NAMALWA (cell line): ENCODE measurements at regions not wholly inside any gene's neighbourhood (a gene's known extent, or its start where the extent isn't known, plus 50 kb on each side); places are given as distances from the start of the nearest gene placed in this dataset.
A peak's percentile ranks its signal among the peaks of the same experiment; 100 is the strongest.

ENCODE experiments used
- DNase-seq: peaks from one replicate; pipeline ENCODE4 v3.0.0-alpha.2; 2015; ENCODE audit warnings: low spot score

DNA sequence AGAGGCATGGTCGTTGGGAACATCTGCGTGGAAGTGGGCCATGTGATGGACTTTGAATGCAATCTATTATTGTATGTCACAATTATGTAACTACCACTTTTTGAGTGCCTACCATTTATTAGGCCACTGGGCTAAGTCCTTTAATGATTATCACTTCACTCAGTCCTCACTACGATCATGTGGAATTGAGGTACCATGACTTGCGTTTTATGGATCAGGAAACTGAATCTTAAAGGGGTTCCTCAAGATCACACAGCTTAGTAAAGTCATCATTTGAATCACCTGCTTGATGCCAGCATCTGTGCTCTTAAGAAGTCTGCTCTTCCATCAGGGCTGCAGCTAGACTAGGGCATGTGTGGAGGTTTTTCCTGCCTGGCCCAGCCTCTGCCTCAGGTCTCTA, 136.7 kb downstream of the DAD1 start:
- no peak for DNase-seq

DNA sequence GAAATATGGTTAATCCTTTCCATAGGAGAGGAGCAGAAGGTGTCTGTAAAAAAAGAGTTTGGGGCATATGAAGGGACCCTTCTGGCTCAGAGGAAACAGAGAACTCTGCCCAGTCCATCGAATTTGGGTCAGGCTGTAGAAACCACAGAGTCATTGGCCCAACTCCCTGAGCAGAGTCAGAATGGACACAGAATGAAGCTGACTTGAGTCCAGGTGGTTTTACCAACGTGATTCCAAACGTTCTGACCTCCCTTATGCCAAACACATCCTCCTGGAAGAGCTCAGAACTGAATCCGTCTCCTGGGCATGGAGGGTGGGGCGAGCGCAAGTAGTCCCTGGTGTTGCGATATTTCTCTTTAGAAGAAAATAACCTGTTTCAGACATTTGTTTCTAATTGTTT, 138.8 kb downstream of the DAD1 start:
- DNase-seq: no peak

DNA sequence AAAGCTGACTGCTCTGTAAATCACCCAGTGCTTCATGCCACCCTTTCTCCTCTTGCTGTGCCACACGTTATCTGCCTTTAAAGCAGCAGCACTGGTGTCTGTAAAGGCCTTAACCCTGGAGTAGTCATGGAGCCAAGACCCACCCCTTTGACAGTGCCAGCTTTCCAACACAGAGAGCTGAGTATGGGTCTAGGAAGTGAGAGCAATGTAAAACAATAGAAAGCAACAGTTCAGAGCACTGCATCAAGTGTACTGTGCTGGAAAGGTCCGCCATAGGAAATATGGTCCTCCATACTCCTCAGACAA, 139.5 kb downstream of the DAD1 start:
- no peak for DNase-seq

DNA sequence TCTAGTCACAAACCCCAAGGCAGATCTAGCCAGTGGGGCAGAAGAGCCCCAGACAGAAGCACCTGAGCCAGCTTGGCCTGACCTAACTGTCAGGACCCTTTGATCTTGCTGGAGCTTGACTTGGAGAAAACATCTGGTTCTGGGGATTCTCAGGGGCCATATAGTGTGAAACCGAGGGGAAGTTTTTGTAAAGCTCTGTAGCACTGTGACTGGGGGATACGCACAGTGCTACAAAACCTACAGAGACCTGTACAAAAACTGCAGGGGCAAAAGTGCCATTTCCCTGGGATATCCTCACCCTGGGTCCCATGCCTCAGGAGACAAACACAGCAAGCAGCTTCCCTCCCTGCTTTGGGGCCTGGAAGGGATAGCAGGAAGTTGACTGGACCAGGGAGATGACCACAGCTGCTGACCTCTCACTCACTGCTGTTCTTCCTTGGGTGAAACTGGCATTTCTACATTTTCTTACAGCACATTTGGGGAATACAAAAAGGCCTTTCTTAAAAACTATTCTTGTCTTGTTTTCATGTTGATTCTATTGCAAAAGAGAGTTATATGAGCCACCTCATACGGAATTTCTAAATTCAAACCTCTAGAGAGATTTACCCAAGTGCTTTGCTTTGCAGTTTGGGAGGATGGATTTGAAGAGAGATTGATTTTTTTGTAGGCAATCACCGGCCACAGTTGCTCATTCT, 140.0 kb downstream of the DAD1 start:
- DNase-seq: peak; percentile 16

DNA sequence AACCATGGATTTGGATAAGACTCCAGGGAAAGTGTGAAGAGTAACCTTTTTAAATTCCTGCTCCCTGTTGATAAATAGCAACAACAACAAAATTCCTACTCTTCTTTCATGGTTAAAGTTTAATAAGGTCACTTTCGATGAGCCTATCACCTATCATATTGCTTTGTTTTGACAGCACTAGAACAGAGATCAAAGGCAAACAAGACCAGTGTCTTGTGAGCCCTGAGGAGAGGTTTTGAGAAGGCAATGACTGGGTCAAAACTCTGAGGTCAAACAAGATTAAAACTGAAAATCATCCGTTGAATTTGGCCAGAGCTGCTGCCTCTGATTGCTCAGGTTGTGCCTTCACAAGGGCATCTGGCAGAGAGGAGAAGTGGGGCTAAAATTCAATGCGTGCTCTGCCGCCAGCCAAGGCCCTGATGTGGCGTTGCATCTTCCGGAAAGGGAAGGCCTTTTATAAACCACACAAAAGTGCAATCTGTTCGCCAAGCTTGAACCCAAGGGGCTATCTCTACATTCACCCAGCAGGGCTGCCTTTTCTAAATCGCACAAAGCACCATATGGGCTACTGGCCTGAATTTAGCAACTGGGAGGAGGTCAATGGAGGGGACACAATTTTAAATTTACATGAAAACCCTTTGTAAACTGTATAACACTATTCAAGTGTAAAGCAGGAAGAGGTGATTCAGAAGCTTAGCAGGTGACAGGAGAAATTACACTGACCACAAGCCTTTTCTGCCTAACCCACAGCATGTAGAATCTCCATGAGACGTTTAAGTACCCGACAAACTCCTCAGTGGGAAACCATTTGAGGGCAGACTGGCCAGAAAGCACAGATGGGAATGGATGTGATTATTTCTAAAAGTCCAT, 140.8 kb downstream of the DAD1 start:
- peak; percentile 28 for DNase-seq

DNA sequence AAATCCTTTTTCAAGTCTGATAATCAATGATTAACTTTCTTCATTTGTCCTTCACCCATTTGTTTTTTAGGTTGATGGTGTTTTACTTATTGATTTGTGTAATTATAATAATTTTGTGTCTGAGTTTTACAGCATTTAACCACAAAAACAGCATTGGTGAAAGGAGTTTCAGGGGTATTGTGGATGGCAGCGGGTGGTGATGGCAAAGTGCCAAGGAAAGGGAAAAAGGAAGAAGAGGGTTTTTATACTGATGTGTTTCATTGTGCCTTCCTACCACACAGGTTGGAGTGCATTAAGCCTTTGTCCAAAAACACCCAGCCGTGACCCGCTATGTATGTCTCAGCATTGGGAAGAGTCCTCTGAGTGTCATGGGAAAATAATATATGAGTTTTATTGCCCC, 150.3 kb downstream of the DAD1 start:
- no peak for DNase-seq

DNA sequence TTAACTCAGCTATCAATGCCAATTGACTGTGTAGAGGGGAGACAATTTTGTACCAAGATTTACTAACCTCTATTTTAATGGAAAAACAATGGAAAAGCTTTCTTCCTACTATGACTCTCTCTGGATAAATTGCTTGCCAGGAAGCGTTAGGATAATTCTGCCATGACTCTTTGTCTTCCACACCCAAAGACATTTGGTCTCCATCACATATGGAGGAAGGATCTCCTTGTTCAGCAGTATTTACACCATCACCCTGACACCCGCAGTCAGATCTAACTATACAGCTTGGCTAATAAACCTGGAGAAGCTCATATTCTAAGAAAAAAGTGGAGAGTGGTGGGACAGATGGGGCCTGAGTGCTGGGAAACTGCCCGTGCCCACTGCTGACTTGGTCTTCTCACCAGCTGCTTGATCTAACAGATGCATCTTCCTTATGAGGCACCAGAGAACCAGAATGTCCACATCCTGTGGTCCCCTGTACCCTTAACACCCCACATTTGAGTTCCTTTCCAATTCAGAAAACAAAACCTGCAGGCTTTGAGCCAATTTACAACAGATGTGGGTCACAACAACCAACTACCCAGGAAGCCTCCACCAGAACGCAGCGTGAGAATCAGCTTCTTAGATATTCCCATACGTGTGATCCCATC, 154.0 kb downstream of the DAD1 start:
- no peak for DNase-seq

DNA sequence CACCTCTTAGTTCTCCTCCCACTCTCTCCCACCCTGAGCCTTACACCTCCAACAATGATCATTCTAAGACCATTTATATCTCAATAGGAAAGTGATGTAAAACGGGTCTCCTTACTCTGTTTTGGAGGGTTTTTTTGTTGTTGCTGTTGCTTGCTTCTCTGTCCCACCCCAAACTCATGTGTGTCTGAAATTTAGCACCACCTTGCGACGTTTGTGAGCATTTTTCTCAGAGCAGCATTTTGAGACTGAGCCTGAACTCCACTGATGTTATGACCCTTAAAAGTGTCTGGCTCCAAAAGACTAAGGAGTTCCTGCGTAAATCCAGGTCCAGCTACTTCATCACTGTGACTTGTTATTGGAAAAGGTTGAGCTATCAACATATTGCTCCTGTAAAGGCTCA, 155.0 kb downstream of the DAD1 start:
- peak; percentile 51 for DNase-seq

DNA sequence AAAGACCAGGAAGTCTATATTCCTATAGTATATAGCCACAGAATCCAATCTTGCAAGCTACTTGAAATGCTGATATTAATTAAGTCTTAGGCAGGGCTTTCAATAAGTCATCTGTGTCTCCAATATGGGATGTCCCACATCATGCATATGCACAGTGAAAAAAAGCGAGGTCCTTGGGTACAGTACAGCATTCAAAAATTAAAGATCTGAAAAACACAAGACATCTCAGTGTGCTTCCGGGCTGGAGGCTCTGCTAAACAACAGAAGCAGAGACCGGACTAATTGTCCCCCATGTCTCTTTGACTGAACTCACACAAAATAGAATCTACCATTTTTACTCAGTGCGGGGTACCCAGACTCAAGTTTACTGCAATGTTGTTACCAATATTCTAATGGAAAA, 156.0 kb downstream of the DAD1 start:
- DNase-seq: peak; percentile 65

DNA sequence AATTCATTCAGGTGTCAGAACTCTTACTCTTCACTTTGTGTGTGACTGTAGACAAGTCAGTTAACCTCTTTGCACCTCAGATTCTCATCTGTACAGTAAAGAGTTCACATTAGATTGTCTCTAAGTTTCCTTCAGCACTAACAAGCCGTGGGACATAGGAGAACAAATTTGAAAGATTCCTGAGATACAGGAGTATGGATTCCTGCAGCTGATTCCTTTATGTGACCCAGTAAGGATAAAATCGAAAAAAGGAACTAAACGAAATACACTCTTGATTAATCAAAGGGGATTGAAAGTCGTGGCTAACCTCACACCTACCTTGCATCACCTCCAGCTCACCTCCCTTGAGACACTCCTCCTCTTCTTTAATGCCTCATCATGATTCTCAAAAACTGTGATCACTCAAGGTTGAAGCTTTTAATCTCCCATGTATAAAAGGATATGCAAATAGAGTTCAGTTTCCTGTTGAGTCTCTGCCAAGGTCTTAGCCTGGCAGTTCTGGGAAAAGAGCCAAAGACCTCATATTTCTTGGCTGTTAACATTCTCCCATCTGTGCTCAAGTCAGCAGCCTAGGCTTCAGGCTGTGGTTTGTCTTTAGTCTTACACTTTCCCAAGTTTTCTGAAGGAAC, 156.6 kb downstream of the DAD1 start:
- peak; percentile 87 for DNase-seq

DNA sequence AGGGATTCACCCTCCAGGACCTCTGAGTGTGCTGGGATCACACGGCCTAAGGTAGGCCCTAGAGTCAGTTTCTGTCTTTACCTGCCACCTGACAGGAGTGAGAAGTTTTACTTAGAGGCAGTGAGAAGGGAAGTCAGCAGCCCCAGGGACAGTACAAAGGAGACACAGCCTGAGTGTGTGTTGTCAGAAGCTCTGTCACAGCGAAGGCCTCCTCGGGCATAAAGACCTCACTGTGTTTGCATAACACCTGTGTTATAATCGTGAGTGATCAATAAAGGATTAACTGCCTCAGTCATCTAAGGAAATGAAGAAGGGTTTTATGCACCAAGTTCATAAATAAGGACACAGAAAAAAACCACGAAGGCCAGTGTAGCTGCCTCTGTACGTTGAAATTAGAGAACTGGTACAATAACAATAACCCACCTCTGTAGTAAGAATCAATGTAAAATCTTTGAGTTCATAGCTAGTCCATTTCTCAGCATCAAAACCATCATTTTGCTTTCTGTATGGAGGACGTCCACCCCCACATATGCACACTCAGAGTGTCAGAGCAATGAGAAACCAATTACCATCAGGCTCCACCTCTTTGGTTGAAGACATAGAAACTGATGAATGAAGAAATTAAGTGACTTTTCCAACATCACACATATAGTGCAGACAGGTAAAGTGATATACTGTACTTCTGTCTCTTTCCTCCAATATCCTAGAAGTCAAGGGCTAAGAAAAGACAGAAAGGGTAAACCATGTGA, 159.3 kb downstream of the DAD1 start:
- no peak for DNase-seq

DNA sequence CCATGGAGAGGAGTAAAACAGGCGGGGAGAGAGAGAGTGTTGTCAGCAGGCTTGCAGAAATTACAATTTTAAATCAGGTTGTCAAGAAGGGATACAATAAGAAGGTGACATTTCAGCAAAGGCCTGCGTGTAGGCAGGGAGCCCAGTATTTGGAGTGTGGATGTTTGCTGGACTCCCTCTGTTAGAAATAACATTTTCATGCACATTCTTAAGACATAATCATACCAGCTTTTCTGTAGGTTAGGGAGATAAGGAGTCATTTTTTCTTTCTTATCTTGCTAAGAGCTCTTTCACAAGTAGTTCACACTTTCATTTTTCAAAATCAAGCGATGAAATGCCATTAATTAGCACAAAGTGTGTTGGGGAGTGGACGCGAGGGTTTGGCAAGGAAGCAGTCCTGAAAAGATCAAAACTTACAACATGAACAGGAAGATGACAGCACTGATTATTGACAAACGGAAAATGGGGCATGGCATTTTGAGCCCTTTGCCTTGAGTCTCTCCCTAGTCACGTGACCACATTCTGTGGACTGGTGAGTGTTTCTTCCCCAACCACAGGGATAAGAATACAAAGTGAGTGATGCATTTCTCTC, 160.2 kb downstream of the DAD1 start:
- DNase-seq: no peak

DNA sequence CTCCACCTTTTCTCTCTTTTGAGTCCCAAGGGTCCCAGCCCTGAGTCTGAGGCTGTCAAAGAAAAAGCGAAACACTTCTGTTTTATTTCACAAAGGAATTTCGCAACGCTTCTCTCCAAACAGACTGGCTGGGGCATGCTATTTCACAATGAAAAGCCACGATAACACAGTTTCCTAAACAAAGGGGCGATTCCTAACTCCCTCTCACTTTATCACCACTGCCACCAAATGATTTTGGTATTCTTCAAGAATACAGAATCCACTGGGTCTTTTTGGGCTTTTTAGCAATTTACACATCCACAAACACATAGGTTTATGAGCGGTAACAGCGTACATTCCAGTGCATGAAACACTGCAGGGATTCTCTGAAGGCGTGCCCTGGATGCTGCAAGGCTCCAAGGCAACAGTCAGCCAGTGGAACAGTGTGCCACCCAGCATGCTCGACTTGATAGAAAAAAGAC, 161.2 kb downstream of the DAD1 start:
- no peak for DNase-seq

DNA sequence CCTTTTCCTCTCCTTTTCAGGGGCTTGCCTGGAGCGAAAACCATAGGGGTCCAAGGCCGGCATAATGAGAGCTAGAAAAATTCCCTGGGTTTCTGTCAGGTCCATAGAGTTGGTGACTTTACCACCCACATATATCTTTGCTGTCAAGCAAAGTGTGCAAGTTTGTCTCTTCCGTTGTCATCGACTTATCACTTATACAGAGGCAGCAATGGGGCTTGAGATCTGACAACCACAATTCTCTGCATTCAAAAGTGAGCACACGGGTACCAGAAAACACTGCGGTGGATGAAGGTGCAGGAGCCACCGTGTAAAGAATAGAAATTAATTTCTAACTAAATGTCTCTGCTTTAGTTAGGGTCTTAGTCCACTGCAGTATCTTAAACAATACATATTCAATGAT, 162.3 kb downstream of the DAD1 start:
- DNase-seq: no peak

DNA sequence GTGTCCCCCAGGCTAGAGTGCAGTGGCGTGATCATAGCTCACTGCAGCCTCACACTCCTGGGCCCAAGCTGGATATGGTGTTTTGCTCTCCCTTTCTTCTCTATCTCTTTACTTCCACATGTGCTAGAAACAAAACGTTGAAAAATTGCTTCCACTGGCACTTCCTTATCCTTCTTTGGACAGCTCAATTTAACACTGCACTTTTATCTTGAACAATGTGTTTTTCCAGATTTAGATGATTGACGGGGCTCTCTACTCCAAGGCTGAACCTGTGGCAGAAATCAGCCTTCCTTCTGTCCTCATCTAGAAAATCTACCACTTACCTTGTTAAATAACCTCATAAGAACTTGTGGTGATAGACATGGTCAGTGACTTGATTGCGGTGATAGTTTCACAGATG, 165.1 kb downstream of the DAD1 start:
- DNase-seq: no peak

DNA sequence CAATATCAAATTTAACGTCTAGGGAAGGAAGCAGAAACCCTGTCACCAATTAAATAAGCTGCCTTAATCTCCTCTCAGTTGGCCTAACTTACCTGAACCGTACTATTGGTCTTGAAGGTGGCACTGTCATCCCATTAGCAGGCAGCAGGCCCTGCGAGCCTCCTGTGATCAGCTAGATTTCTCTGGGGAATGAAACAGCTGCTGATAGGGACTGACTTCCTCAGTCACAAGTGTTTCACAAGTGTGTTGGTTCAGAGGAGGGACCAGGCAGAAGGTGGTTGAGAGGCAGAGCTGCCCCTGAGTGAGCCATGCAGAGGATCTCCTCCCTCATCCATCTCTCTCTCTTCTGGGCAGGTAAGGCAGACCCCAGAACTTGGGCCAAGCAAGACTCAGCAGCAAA, 166.8 kb downstream of the DAD1 start:
- peak; percentile 19 for DNase-seq

DNA sequence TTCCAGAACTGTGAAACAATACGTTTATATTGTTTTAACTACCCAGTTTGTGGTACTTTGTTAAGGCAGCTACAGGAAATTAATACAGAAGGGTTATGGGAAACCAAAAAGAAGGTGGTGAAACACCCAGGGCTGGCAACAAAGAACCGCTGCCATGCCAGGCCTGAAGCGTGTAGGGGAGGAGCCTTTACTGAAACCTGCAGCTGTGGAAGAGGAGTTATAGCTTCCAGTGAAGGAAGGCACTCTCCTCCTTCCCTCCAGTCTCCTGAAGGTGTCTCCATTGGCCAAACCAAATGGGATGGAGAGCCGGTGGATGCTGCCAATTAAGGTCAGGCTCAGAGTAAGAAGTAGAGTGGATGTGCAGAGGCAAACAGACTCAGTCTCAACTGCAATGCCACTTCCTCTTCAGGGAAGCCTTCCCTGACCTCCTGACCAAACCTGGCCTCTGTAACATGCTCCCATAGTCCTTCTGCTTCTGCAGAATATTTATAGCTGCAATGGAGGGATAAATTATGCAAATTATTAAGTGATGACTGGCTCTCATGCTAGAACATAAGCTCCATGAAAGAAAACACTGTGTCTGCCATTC, 168.3 kb downstream of the DAD1 start:
- DNase-seq: no peak

DNA sequence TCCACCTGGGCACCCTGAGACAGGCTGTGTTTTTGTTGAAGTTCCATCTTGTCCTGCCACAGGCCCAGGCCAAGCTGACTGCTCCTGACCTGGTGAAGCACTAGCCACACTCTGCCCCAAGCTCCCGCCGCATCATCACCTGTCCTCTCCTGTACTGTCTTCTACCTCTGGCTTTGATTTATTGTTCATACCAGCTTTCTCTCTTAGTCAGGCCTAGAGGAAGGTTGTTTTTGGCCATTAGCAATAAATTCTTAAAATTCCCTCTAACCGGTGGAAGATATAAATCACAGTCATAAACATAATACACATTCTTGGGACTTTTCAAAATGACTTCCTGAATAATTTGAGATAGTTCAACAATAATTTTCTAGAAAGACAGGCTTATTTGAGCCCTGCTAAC, 169.4 kb downstream of the DAD1 start:
- DNase-seq: no peak

DNA sequence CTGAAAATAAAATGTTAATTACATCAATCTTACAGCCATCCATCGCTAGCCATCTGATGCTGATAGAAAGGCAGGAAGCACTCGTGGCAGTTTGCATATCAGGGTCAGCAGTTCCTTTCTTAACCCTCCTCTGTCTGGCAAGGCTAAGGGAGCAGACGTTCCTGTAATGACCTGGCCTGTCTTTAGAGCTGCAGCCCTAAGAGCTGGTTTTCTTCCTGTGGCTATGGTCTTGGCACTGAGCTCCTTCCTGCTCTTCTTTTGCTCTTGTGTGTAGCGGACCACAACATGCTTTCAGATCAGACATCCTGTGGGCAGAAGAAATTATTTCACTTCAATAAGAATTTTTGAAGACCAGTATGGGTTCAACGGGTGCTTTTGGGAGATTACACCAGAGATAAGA, 170.4 kb downstream of the DAD1 start:
- DNase-seq: peak; percentile 14

DNA sequence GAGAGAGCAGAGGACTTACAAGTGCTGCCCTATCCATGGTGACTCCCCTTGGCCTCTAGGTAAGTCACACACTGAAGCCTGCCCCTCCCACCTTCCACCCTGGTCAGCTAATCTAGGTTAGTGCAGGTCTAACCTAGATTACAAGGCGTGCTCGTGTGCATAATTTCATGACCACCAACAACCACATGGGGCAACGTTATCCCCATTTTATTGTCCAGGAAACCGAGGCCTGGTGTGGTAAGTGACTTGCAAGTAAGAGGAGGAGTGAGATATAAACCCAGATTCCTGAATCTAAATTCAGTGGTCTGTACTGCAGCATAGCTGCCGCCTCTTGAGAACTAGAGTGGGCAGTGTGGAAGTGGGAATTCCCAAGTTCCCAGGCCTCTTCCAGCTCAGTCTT, 171.1 kb downstream of the DAD1 start:
- peak; percentile 19 for DNase-seq

DNA sequence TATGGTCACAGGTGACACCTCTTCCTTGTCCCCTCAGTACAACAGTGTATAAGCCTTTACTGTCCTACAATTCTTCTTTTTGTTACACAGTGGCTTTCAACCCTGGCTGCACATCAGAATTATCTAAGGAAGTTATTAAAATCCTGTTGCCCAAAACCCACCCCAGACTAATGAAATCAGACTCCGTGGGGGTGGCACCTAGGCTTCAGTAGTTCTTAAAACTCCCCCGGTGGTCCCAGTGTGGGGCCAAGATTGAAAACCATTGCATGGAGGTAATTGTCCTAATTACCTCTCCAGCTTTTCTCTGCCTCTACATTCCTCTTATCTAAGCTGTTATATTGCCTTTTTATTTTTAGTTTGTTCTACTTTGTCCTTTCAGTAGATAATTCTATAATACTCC, 172.8 kb downstream of the DAD1 start:
- no peak for DNase-seq
